ENCODE measurements at regions not wholly inside any gene's neighbourhood (a gene's known extent, or its start where the extent isn't known, plus 50 kb on each side); places are given as distances from the start of the nearest gene placed in this dataset.

DNA sequence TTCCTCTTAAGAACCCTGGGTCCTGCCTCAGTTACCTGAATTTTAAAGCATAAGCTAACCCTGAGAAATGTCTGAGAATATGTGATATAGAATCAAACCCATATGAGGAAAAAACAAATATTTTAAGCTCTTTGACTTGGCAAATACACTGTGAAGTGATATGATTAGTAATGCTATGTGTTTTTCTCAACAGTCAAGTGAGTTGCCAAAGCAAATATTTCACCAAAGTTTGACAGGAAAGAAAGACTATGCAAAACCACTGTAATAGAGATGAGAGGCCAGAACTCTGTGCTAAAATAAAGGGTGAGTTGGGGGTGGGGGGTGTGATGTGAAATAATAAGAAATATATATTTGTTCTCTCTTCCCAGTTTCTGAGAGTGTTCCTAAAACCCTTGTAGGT is 613.5 kb upstream of the CCDC179 start:
- no peak for TF ChIP-seq POLR2A (IDR thresholded peaks at IDR 0.05)
- TF ChIP-seq, protein P1, sequence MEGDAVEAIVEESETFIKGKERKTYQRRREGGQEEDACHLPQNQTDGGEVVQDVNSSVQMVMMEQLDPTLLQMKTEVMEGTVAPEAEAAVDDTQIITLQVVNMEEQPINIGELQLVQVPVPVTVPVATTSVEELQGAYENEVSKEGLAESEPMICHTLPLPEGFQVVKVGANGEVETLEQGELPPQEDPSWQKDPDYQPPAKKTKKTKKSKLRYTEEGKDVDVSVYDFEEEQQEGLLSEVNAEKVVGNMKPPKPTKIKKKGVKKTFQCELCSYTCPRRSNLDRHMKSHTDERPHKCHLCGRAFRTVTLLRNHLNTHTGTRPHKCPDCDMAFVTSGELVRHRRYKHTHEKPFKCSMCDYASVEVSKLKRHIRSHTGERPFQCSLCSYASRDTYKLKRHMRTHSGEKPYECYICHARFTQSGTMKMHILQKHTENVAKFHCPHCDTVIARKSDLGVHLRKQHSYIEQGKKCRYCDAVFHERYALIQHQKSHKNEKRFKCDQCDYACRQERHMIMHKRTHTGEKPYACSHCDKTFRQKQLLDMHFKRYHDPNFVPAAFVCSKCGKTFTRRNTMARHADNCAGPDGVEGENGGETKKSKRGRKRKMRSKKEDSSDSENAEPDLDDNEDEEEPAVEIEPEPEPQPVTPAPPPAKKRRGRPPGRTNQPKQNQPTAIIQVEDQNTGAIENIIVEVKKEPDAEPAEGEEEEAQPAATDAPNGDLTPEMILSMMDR (IDR thresholded peaks at IDR 0.05) = no peak
